SU-DHL-6 (cell line): ENCODE measurements at regions not wholly inside any gene's neighbourhood (a gene's known extent, or its start where the extent isn't known, plus 50 kb on each side); places are given as distances from the start of the nearest gene placed in this dataset.

Experiments
- EZH2phosphoT487 ChIP-seq: fragments of 200-600 bp; sonication (generic), shearing (Covaris generic); conservative IDR thresholded peaks from 2 replicates; pipeline ENCODE4 v1.6.1; 2018; ENCODE audit warnings: mild to moderate bottlenecking, antibody characterized with exemption, low read length, moderate library complexity, mixed read lengths
- TF ChIP-seq, protein P1 (sequence below): fragments of 200-600 bp; sonication (generic); IDR thresholded peaks from one replicate; pipeline ENCODE4 v1.5.1; 2017; ENCODE audit warnings: antibody characterized with exemption, mild to moderate bottlenecking, low read length, moderate library complexity; ENCODE audit not compliant: insufficient read depth, poor library complexity, severe bottlenecking

DNA sequence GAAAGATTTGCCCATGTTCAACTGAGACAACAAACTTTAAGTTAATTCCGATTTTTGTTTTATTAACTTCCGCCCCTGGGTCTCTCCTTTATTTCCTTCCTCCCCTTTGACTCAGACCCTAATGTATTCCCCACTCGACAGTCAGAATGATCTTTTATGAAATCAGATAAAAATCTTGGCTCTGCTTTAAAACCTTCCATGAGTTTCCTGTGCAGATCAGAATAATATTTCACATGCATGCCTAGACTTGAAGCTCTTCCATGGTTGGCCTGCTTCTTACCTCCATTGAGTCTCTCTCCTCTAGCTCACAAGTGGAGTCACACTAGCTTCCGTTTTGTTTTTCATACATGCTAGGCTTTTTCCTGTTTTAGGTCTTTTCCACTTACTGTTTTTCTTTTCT lies 116.8 kb upstream of the SPATA16 start:
- no peak for TF ChIP-seq EZH2phosphoT487
- TF ChIP-seq, protein P1, sequence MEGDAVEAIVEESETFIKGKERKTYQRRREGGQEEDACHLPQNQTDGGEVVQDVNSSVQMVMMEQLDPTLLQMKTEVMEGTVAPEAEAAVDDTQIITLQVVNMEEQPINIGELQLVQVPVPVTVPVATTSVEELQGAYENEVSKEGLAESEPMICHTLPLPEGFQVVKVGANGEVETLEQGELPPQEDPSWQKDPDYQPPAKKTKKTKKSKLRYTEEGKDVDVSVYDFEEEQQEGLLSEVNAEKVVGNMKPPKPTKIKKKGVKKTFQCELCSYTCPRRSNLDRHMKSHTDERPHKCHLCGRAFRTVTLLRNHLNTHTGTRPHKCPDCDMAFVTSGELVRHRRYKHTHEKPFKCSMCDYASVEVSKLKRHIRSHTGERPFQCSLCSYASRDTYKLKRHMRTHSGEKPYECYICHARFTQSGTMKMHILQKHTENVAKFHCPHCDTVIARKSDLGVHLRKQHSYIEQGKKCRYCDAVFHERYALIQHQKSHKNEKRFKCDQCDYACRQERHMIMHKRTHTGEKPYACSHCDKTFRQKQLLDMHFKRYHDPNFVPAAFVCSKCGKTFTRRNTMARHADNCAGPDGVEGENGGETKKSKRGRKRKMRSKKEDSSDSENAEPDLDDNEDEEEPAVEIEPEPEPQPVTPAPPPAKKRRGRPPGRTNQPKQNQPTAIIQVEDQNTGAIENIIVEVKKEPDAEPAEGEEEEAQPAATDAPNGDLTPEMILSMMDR = no peak
